Stimulated activated CD4-positive, alpha-beta T cell treated with anti-CD3 and anti-CD28 coated beads, Interleukin-15, amount 100 ng/mL, for 24 hours (primary cell): ENCODE measurements at regions not wholly inside any gene's neighbourhood (a gene's known extent, or its start where the extent isn't known, plus 50 kb on each side); places are given as distances from the start of the nearest gene placed in this dataset.

Source experiments
- DNase-seq: peaks from one replicate; pipeline ENCODE4 v3.0.0-alpha.2; 2020

GRCh38 chr1:213820362-213821149 is 167.2 kb upstream of the PROX1 start:
- no peak for DNase-seq

DNA sequence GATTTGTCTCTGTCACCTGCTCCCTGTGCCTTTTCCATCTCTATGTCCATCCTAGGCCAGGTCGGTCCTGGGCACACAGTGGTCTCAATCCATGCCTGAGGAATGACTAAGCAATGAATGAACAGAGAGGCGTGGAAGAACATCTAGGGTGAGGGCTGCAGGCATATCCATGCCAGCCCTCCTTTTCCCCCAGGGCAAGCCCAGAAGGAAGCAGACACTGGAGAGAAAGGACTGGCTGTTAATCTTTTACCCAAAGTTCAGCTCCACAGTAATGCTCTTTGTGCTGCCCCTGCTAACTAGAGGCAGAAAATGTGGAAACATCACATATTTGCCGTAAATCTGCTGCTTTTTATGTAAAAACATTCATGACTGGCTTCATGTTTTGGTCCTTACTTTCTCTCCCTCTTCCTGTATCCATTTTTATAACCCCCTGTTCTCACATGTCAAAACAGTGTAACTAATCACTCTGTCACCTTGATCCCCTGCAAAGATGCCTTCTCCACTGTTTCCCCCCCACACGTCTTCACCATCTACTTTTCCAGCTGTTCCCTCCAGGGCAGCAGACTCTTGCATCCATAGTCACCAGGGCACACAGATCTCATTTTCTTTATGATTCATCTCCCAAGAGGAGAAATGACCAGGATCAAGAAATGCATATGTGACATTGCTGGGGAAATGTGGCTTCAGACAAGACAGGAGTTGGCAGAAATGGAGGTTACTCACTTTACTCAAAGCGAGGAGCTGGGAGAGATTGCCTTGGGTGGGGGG is 166.4 kb upstream of the PROX1 start:
- no peak for DNase-seq

GRCh38 chr1:213821943-213822334 is 165.8 kb upstream of the PROX1 start:
- no peak for DNase-seq

- DNase-seq = no peak
Observed at GRCh38 chr1:213826891-213827290, 160.9 kb upstream of the PROX1 start.

DNA sequence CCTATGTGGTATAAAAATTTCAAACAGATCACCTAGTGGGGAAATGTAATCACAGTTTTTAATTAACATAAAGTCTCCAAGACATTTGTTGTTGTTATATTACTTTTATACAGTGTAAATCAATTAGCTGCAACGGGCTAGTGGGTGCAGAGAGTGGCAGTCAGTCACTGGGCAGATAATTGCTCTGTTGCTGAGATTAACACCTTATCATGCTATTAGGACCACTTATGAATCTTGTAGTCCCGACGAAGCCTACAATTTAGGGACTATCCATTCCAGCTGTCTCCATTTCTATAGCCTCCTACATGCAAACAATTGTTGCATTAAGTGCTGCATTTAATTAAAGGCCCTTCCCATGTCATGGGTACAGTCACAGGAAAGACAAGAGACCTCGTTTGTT is 158.9 kb upstream of the PROX1 start:
- no peak for DNase-seq

DNA sequence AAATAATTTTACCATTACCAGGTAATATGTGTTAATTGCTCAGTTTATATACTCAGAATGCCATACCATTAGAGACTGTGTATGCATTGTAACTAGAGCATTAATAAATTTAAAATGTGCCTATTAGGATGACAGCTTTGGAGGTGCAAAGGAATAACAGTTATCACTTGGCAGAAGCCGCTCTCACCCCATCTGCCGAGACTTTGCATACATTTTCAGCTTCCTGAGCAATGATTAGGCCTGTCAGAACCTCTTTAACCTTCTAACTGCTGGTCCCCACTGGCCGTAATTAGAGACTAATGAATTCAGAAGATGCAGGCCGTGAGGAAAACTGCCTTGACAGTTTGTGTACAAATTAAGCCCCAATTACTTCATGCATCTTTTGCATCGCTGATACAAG is 158.0 kb upstream of the PROX1 start:
- DNase-seq = no peak

- no peak for DNase-seq
Observed at GRCh38 chr1:213830371-213830770, 157.4 kb upstream of the PROX1 start.

DNA sequence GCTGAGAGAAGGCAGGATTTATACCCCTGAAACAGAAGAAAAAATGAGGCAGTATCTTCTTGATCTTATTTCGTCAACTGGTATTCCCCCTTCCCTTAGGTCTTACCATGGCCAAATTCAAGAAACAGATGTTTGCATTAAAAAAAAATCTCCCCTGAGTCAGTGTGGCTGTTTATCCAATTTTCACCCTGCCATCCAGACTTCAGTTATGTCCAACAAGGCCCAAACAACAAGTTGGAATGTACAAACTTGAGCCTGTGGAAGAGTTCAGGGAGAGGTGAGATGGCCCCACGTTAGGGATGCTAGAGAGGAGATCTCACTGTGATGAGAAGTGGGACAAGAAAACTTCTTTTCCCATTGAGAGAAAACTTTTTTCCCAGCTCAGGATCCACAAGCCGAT is 147.2 kb upstream of the PROX1 start:
- no peak for DNase-seq

- DNase-seq = no peak
Observed at GRCh38 chr1:213844632-213845031, 143.1 kb upstream of the PROX1 start.

- DNase-seq = no peak
Observed at GRCh38 chr1:213852107-213852506, 135.7 kb upstream of the PROX1 start.

DNA sequence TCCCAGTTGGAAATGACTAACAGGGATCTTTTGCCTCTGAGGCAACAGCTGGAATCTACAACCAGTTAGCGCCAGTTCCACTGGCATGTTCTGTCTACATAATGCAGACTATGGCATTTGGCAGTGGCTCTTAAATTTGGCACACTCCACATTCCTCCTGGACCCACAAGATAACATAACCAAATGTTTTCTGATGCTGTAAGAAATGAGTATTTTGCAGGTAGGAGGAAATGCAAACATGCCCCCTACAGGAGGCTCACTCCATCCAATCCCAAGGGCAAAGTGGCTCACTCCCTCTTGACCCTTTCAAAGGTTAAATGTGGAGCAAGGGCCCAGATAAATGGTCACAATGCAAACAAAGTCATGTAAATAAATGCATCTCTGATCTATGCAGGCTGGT is 129.2 kb upstream of the PROX1 start:
- DNase-seq = no peak

GRCh38 chr1:213861841-213862240 is 125.9 kb upstream of the PROX1 start:
- no peak for DNase-seq

GRCh38 chr1:213864091-213864490 is 123.7 kb upstream of the PROX1 start:
- DNase-seq = no peak

DNA sequence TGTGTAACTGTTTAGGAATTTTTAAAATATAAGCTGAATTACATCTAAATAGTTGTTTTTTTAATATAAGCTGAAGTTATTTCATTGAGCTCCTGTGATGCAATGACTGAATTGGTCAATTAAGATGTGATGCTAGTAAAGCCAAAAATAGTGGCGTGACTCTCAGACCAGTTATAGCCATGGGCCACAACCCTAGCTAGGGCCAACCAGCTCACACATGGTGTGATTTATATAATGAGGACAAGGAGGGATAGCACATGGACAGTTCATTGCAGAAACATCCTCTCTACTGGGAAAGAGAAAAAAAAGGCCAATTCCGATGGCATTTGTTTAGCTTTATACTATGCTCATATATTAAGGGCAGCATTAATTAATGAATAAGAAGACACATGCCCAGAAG is 119.3 kb upstream of the PROX1 start:
- DNase-seq = no peak

DNA sequence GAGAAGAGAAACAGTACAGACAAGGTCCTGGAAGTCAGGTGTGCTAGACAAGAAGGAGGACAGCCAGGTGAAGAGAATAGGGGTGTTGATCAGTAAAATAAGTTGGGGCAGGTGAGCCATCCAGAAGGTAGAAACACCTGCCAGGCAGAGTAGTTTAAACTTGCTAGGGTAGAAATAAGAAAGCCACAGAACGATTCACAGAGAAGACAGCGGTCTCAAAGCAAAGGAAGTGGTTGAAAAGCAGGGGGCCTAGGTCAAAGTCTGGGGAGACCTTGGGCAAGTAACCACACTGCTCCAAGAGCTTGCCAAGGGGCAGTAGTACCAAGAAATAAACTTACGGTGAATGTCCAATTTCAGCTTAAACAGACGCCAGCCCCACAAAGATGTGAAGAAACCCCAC is 116.6 kb upstream of the PROX1 start:
- no peak for DNase-seq

DNA sequence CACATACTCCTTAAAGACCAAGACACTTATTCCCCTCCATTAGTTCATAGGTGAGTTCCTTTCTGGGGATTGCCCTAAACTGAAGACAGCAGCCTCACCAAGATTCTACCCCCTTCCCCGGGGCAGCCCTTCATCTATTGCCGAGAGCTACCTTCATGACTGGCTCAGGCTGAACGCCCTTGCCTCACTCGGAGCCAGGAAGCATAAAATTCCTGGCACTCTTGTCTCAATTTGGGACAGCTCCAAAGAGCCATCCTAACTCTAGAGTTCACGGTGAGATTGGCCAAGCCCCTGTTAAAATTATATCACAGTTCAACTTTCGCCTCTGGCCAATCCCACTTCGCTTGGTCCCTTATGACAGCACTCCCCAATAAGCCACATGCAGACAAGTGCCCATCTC is 113.0 kb upstream of the PROX1 start:
- no peak for DNase-seq

DNA sequence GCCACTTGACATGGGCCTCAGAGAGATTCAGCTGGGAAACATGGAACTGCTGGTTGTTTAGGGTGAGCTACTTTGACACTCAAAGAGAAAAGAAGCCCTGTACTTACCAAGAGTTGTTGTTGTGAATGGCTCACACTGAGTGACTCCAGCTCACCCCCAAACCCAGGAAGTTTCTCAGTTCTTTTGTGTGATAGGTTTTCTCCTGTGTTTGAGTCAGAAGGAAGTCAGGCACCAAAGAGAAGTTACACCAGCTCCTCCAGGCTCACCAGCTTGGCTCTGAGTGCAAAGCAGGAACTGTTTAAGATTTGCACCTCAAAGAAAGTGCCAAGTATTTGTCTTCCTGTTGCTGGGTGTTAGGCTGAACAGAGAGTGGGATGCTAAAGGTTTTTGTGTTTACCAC is 111.2 kb upstream of the PROX1 start:
- no peak for DNase-seq

- DNase-seq = no peak
Observed at GRCh38 chr1:213883618-213884017, 104.2 kb upstream of the PROX1 start.

- no peak for DNase-seq
Observed at GRCh38 chr1:213884402-213884801, 103.4 kb upstream of the PROX1 start.

DNA sequence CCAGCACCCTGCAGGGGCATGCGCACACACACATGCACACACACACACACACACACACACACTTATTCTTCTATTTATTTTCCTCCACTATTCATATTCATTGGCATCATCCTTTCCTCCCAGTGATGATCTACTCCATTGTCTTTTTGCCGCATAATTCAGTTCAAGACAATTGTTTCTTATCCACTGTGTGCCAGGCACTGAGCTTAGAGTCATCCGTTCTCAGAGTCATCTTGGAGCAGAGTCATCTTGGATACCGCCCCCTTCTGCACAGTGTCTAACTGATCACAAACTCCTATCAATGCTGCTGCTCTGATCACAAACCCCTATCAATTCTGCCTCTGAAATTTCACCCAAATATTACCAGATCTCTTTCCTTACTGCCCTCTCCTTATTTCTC is 102.8 kb upstream of the PROX1 start:
- no peak for DNase-seq

GRCh38 chr1:213887842-213888241 is 99.9 kb upstream of the PROX1 start:
- no peak for DNase-seq

GRCh38 chr1:213891989-213892902 is 95.5 kb upstream of the PROX1 start:
- DNase-seq = no peak

GRCh38 chr1:213898684-213899083 is 89.1 kb upstream of the PROX1 start:
- no peak for DNase-seq

DNA sequence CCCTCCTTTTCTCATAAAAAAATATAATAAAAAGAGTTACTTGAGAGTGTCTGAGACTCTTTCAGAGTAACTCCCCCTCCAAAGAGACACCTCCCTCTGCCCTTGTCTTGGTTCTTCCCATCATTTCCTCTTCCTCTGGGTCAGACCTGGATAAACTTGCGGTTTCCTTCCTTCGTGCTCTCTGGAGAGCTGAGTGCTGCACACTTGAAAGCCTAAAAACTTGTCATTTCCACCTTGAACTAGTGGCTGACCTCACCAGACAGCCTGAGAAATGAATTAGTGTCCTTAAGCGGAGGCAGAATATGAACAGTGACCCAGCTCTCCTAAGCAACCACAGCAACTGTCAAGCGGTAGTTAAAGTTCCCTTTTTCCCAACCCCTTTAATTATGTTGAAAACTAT is 88.4 kb upstream of the PROX1 start:
- DNase-seq = no peak
